ENCODE measurements at regions not wholly inside any gene's neighbourhood (a gene's known extent, or its start where the extent isn't known, plus 50 kb on each side); places are given as distances from the start of the nearest gene placed in this dataset.

- TF ChIP-seq CTCF (IDR thresholded peaks at IDR 0.05; ENCODE audit: insufficient read depth, low read length, missing control alignments) = no peak
- ChIA-PET CTCF (no interaction called here), POLR2A (no interaction called here)
- DNase-seq (ENCODE audit: low read depth, low spot score) = no peak
- no peak overlapping the region for H3K4me3 ChIP-seq (ENCODE audit: low read depth, low read length)
Measured at GRCh38 chr5:4204276-4205141, 608.9 kb downstream of the IRX1 start.

- DNase-seq (ENCODE audit: low read depth, low spot score) = no peak
- TF ChIP-seq CTCF (IDR thresholded peaks at IDR 0.05; ENCODE audit: insufficient read depth, low read length, missing control alignments) = no peak
- ChIA-PET POLR2A (no interaction called here), CTCF (no interaction called here)
- H3K4me3 ChIP-seq (ENCODE audit: low read depth, low read length) = no peak overlapping the region
Measured at GRCh38 chr5:4205398-4205797, 609.8 kb downstream of the IRX1 start.

- H3K4me3 ChIP-seq (ENCODE audit: low read depth, low read length) = no peak overlapping the region
- no peak for DNase-seq (ENCODE audit: low read depth, low spot score)
- TF ChIP-seq CTCF (IDR thresholded peaks at IDR 0.05; ENCODE audit: insufficient read depth, low read length, missing control alignments) = no peak
- POLR2A ChIA-PET = no interaction called here
- CTCF ChIA-PET = no interaction called here
Measured at GRCh38 chr5:4206127-4206526, 610.5 kb downstream of the IRX1 start.

GRCh38 chr5:4207486-4207885 is 611.9 kb downstream of the IRX1 start:
- CTCF ChIA-PET = no interaction called here
- TF ChIP-seq CTCF (IDR thresholded peaks at IDR 0.05; ENCODE audit: insufficient read depth, low read length, missing control alignments) = no peak
- POLR2A ChIA-PET = no interaction called here
- DNase-seq (ENCODE audit: low read depth, low spot score) = no peak
- no peak overlapping the region for H3K4me3 ChIP-seq (ENCODE audit: low read depth, low read length)

GRCh38 chr5:4208537-4208936 is 612.9 kb downstream of the IRX1 start:
- TF ChIP-seq CTCF (IDR thresholded peaks at IDR 0.05; ENCODE audit: insufficient read depth, low read length, missing control alignments) = no peak
- ChIA-PET POLR2A (no interaction called here), CTCF (no interaction called here)
- no peak overlapping the region for H3K4me3 ChIP-seq (ENCODE audit: low read depth, low read length)
- DNase-seq (ENCODE audit: low read depth, low spot score) = no peak

- DNase-seq (ENCODE audit: low read depth, low spot score) = no peak
- H3K4me3 ChIP-seq (ENCODE audit: low read depth, low read length) = no peak overlapping the region
- ChIA-PET CTCF (no interaction called here), POLR2A (no interaction called here)
- no peak for TF ChIP-seq CTCF (IDR thresholded peaks at IDR 0.05; ENCODE audit: insufficient read depth, low read length, missing control alignments)
Measured at GRCh38 chr5:4208996-4209395, 613.4 kb downstream of the IRX1 start.
